HG03457 (cell line): ENCODE measurements at regions not wholly inside any gene's neighbourhood (a gene's known extent, or its start where the extent isn't known, plus 50 kb on each side); places are given as distances from the start of the nearest gene placed in this dataset.
"Not testable (repeated sequence)": the region's sequence is repeated elsewhere in the genome, so short reads cannot be mapped to it uniquely, and the experiment has no call there.

ENCODE experiments used
- ATAC-seq: cut with Tn5 transposase; IDR thresholded peaks from one replicate; pipeline ENCODE4 v1.9.1; 2021; ENCODE audit warnings: moderate number of reproducible peaks; ENCODE audit not compliant: unreplicated experiment

- ATAC-seq: no peak
Measured at GRCh38 chr5:102613661-102614060, 114.9 kb upstream of the SLCO6A1 start.

GRCh38 chr5:102617191-102618187 lies 118.7 kb upstream of the SLCO6A1 start:
- no peak for ATAC-seq

- ATAC-seq: no peak
Measured at GRCh38 chr5:102622262-102622661, 123.5 kb upstream of the SLCO6A1 start.

GRCh38 chr5:102623329-102624065 lies 124.7 kb upstream of the SLCO6A1 start:
- no peak for ATAC-seq

- ATAC-seq: no peak
Measured at GRCh38 chr5:102624405-102624804, 125.6 kb upstream of the SLCO6A1 start.

GRCh38 chr5:102625468-102625867 lies 126.7 kb upstream of the SLCO6A1 start:
- no peak for ATAC-seq

- ATAC-seq: no peak
Measured at GRCh38 chr5:102625928-102626327, 127.1 kb upstream of the SLCO6A1 start.

- ATAC-seq: no peak
Measured at GRCh38 chr5:102627315-102627714, 127.8 kb upstream of the PAM start.

- ATAC-seq: no peak
Measured at GRCh38 chr5:102628441-102629175, 126.5 kb upstream of the PAM start.

GRCh38 chr5:102629827-102630605 lies 125.1 kb upstream of the PAM start:
- ATAC-seq: no peak

GRCh38 chr5:102635399-102635798 lies 119.7 kb upstream of the PAM start:
- ATAC-seq: not testable (repeated sequence)

GRCh38 chr5:102638316-102638715 lies 116.8 kb upstream of the PAM start:
- ATAC-seq: no peak

- ATAC-seq: no peak
Measured at GRCh38 chr5:102638912-102639652, 116.0 kb upstream of the PAM start.

GRCh38 chr5:102649731-102650130 lies 105.4 kb upstream of the PAM start:
- ATAC-seq: no peak

GRCh38 chr5:102651466-102651865 lies 103.6 kb upstream of the PAM start:
- no peak for ATAC-seq

GRCh38 chr5:102654559-102655349 lies 100.4 kb upstream of the PAM start:
- ATAC-seq: no peak

- no peak for ATAC-seq
Measured at GRCh38 chr5:102659151-102659550, 96.0 kb upstream of the PAM start.

GRCh38 chr5:102660111-102660510 lies 95.0 kb upstream of the PAM start:
- ATAC-seq: no peak
